MCF 10A (cell line): ENCODE measurements at regions not wholly inside any gene's neighbourhood (a gene's known extent, or its start where the extent isn't known, plus 50 kb on each side); places are given as distances from the start of the nearest gene placed in this dataset.

Experiments
- BruUV-seq: library from RNA; stranded (reverse); fragments of 400-500 nt; replicated peaks from 2 replicates; lab custom pipeline; 2021; lab: Mats Ljungman, UMichigan
- CTCF ChIA-PET: fragments of 300-600 bp; sonication (Branson Sonifier 250); formaldehyde crosslinking; extraction: SDS; loops from one replicate; lab custom pipeline; 2021; ENCODE audit warnings: antibody characterized with exemption, inconsistent platforms; lab: Yijun Ruan, JAX
- POLR2A ChIA-PET: fragments of 300-600, 350-650 bp; sonication (Branson Sonifier 250); formaldehyde crosslinking; extraction: SDS; loops from one replicate; lab custom pipeline; 2020; ENCODE audit warnings: antibody characterized with exemption, inconsistent platforms; lab: Yijun Ruan, JAX
- DNase-seq: peaks from one replicate; pipeline ENCODE4 v3.0.0-alpha.2; 2018; ENCODE audit not compliant: unreplicated experiment
- H3K27ac Mint-ChIP-seq: one replicate; pipeline ENCODE4 v1.8.0; 2022; ENCODE audit warnings: mild to moderate bottlenecking, low read depth, mixed read lengths; ENCODE audit not compliant: unreplicated experiment
- H3K27me3 Mint-ChIP-seq: one replicate; pipeline ENCODE4 v1.8.0; 2022; ENCODE audit warnings: mixed read lengths; ENCODE audit not compliant: insufficient read depth, unreplicated experiment
- H3K36me3 Mint-ChIP-seq: one replicate; pipeline ENCODE4 v1.8.0; 2022; ENCODE audit warnings: mild to moderate bottlenecking, moderate library complexity, mixed read lengths; ENCODE audit not compliant: insufficient read depth, unreplicated experiment
- H3K4me1 Mint-ChIP-seq: one replicate; pipeline ENCODE4 v1.8.0; 2022; ENCODE audit warnings: mixed read lengths; ENCODE audit not compliant: insufficient read depth, unreplicated experiment
- H3K4me3 Mint-ChIP-seq: one replicate; pipeline ENCODE4 v1.8.0; 2022; ENCODE audit warnings: mild to moderate bottlenecking, moderate library complexity, mixed read lengths; ENCODE audit not compliant: unreplicated experiment
- H3K9me3 Mint-ChIP-seq: one replicate; pipeline ENCODE4 v1.8.0; 2022; ENCODE audit warnings: mixed read lengths; ENCODE audit not compliant: unreplicated experiment
- intact Hi-C: fragments of 100-400 bp; cut with micrococcal nuclease; formaldehyde crosslinking; loops from 2 replicates; pipeline ENCODE4 v1.14.1; 2022
- TF ChIP-seq, protein P1 (sequence below): fragments of 200-600 bp; IDR thresholded peaks from one replicate; pipeline ENCODE4 v1.8.0; 2022; ENCODE audit warnings: antibody characterized with exemption, mild to moderate bottlenecking; ENCODE audit not compliant: unreplicated experiment

DNA sequence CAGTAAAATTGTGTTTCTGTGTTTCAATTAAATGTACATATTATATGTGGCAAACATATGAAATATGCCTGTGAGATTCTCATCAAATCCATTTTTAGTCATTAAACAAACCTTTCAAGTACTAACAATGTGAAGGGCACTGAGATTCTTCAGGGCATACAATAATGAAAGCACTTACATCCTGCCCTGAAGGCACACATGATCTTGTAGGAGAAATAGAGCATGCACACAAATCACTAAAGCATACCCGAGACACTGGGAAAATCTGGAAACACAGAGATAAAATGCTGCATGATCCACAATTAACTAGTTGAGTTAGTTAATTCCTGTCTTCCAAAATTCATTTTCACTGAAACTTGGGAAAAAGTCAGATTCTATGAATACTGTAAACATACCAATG is 810.5 kb upstream of the NECTIN3 start:
- Mint-ChIP-seq H3K9me3 (no peaks in the 10 kb centered on the region), H3K4me3 (no peak overlapping the region), H3K27ac (no peak overlapping the region), H3K27me3 (no peaks in the 10 kb centered on the region), H3K36me3 (peaks cover 7% of the 10 kb centered on the region), H3K4me1 (no peaks in the 10 kb centered on the region)
- POLR2A ChIA-PET, result no interaction called here
- CTCF ChIA-PET, result no interaction called here
- TF ChIP-seq, protein P1, sequence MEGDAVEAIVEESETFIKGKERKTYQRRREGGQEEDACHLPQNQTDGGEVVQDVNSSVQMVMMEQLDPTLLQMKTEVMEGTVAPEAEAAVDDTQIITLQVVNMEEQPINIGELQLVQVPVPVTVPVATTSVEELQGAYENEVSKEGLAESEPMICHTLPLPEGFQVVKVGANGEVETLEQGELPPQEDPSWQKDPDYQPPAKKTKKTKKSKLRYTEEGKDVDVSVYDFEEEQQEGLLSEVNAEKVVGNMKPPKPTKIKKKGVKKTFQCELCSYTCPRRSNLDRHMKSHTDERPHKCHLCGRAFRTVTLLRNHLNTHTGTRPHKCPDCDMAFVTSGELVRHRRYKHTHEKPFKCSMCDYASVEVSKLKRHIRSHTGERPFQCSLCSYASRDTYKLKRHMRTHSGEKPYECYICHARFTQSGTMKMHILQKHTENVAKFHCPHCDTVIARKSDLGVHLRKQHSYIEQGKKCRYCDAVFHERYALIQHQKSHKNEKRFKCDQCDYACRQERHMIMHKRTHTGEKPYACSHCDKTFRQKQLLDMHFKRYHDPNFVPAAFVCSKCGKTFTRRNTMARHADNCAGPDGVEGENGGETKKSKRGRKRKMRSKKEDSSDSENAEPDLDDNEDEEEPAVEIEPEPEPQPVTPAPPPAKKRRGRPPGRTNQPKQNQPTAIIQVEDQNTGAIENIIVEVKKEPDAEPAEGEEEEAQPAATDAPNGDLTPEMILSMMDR, result no peak
- DNase-seq, result no peak
- intact Hi-C loops, result no loop called here
- BruUV-seq, result no TSS peak

DNA sequence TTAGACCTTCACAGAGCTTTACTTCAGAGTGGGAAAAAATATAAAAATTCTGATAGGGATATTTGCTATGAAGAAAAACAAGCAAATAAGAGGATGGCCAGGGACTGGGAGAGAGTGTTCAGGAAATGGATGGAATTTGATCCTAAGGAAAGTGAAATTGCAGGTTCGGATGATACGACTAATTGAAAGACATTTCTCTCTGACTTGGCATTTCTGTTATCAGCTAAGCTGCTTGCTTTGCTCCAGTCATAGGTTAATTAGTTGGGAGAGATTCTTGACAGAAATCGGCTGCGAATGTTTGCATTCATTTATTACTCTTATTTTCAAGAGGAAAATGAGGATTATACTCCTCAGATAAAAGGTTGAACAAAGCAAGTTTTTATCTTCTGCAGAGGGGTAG is 808.7 kb upstream of the NECTIN3 start:
- H3K9me3 Mint-ChIP-seq, result no peaks in the 10 kb centered on the region
- ChIA-PET CTCF (no interaction called here), POLR2A (interaction anchor here (0.7 to 1.8 kb wide), 2 partner anchors 10 to 803 kb away, joined by 3 to 4 read pairs; no protein-coding TSS in a partner anchor)
- intact Hi-C loops, result no loop called here
- no TSS peak for BruUV-seq
- TF ChIP-seq, protein P1, result no peak
- no peak for DNase-seq
- peaks cover 7% of the 10 kb centered on the region for H3K36me3 Mint-ChIP-seq
- H3K27me3 Mint-ChIP-seq, result no peaks in the 10 kb centered on the region
- no peak overlapping the region for H3K27ac Mint-ChIP-seq
- H3K4me1 Mint-ChIP-seq, result no peaks in the 10 kb centered on the region
- no peak overlapping the region for H3K4me3 Mint-ChIP-seq

DNA sequence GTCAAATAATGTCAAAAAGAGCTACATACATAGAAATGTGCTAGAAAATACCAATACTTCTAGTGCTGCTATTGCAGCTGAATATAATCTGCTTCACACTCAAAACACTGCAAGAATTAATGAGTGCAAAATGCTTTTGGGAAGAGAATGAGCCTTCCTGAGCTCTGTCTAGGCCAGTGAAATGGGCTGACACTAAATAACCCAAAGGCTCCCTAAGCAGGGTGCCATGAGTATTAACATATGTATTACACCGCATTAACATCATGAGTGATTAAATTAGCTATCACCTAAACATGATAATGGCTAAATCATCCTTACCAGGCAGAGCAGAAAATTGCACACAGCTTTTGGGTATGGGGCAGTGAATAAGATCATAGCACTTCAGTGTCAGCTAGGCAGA is 806.3 kb upstream of the NECTIN3 start:
- no TSS peak for BruUV-seq
- POLR2A ChIA-PET, result no interaction called here
- no peak for DNase-seq
- TF ChIP-seq, protein P1, result no peak
- H3K4me3 Mint-ChIP-seq, result no peak overlapping the region
- no peaks in the 10 kb centered on the region for H3K4me1 Mint-ChIP-seq
- H3K27me3 Mint-ChIP-seq, result no peaks in the 10 kb centered on the region
- CTCF ChIA-PET, result interaction anchor here (0.5 to 1.5 kb wide), 3 partner anchors 20 to 112 kb away, joined by 3 read pairs; no protein-coding TSS in a partner anchor
- H3K27ac Mint-ChIP-seq, result no peak overlapping the region
- no peaks in the 10 kb centered on the region for H3K36me3 Mint-ChIP-seq
- intact Hi-C loops, result no loop called here
- H3K9me3 Mint-ChIP-seq, result no peaks in the 10 kb centered on the region

DNA sequence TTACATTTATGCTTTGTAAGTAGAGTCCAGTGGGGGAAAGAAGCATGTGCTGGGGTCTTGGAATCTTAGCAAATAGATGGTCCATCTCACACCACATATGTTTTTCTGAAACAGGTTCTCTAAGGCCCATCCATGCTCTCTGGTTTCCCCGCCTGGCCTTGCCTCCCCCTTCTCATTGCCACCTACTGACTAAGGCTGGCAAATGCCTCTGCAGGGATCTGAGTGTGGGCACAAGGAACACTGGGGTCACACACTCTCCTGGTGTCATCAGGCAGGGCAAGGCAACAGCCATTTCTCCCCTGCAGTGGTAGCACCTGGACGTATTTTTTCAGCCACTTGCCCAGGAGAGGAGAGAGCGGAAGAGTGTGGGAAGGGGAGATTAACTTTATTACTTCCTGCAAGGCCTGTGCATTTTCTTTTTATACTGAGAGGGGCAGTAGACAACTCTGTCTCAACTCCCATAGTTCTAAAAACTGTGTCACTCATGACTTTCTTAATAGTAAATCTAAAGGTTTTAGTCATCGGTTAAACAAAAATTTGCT is 804.2 kb upstream of the NECTIN3 start:
- TF ChIP-seq, protein P1, result no peak
- no peaks in the 10 kb centered on the region for H3K27me3 Mint-ChIP-seq
- H3K27ac Mint-ChIP-seq, result no peak overlapping the region
- H3K4me3 Mint-ChIP-seq, result no peak overlapping the region
- intact Hi-C loops, result no loop called here
- DNase-seq, result no peak
- BruUV-seq, result no TSS peak
- H3K4me1 Mint-ChIP-seq, result no peaks in the 10 kb centered on the region
- no peaks in the 10 kb centered on the region for H3K36me3 Mint-ChIP-seq
- CTCF ChIA-PET, result no interaction called here
- H3K9me3 Mint-ChIP-seq, result no peaks in the 10 kb centered on the region
- POLR2A ChIA-PET, result no interaction called here
